Activated T-cell treated with anti-CD3 and anti-CD28 coated beads, Interleukin-2, amount 50 U/mL, for 24 hours (primary cell): ENCODE measurements at regions not wholly inside any gene's neighbourhood (a gene's known extent, or its start where the extent isn't known, plus 50 kb on each side); places are given as distances from the start of the nearest gene placed in this dataset.

Experiments
- DNase-seq: peaks from one replicate; pipeline ENCODE4 v3.0.0-alpha.2; 2020
- H3K27ac Mint-ChIP-seq: 2 replicates; pipeline ENCODE4 v1.8.0; 2020; ENCODE audit warnings: mild to moderate bottlenecking, mixed read lengths
- H3K27me3 Mint-ChIP-seq: 2 replicates; pipeline ENCODE4 v1.8.0; 2020; ENCODE audit warnings: mixed read lengths
- H3K36me3 Mint-ChIP-seq: 2 replicates; pipeline ENCODE4 v1.8.0; 2020; ENCODE audit warnings: low read depth, mixed read lengths
- H3K4me1 Mint-ChIP-seq: 2 replicates; pipeline ENCODE4 v1.8.0; 2020; ENCODE audit warnings: low read depth, mixed read lengths
- H3K4me3 Mint-ChIP-seq: 2 replicates; pipeline ENCODE4 v1.8.0; 2020; ENCODE audit warnings: mild to moderate bottlenecking, moderate library complexity, mixed read lengths
- H3K9me3 Mint-ChIP-seq: 2 replicates; pipeline ENCODE4 v1.8.0; 2020; ENCODE audit warnings: mixed read lengths

GRCh38 chr2:215672406-215672805 is 236.5 kb upstream of the FN1 start:
- Mint-ChIP-seq H3K9me3 (no peaks in the 10 kb centered on the region), H3K27ac (no peak overlapping the region), H3K36me3 (no peaks in the 10 kb centered on the region), H3K4me1 (peaks cover 2% of the 10 kb centered on the region), H3K27me3 (peaks cover 3% of the 10 kb centered on the region), H3K4me3 (no peak overlapping the region)
- no peak for DNase-seq

GRCh38 chr2:215671691-215672090 is 235.8 kb upstream of the FN1 start:
- DNase-seq: no peak
- Mint-ChIP-seq H3K9me3 (no peaks in the 10 kb centered on the region), H3K4me3 (no peak overlapping the region), H3K36me3 (no peaks in the 10 kb centered on the region), H3K4me1 (no peaks in the 10 kb centered on the region), H3K27ac (no peak overlapping the region), H3K27me3 (peaks cover 6% of the 10 kb centered on the region)

DNA sequence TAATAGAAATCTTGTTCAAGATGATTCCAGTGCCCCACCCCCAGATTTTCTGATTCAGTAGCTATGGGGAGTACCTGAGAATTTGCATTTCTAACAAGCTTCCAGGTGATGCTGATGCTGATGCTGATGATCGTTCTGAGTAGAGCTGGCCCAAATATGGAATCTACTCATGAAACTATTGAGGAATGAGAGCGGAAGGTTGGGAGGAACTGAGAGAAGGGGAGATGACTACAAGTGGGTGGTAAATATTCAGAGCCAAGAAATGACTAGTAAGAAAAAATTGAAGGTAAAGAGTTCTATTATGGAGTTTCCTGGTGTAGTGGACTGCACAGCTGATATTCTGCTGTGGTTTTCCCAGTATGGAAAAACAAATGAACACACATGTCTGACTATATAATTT is 235.4 kb upstream of the FN1 start:
- Mint-ChIP-seq H3K27ac (no peak overlapping the region), H3K4me3 (no peak overlapping the region), H3K9me3 (no peaks in the 10 kb centered on the region), H3K4me1 (no peaks in the 10 kb centered on the region), H3K36me3 (no peaks in the 10 kb centered on the region), H3K27me3 (peaks cover 6% of the 10 kb centered on the region)
- no peak for DNase-seq

DNA sequence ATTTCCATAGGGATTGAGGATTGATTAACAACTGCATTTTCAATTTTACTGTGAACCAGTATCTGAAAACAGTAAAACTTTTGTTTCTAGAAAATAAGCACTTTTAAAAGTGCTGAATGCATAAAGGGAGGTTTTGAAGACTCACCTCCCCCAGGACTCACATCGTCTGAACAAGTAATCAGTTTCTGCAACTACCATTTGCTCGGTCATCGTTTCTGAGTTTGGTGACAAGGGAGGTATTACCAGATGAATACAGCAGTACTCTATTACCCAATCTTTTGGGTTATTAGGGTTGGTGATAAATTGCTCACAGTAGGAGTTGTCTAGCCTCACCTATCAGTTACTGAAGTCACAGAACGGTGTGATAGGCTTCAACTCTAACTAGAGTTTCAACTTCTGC is 234.5 kb upstream of the FN1 start:
- no peaks in the 10 kb centered on the region for H3K4me1 Mint-ChIP-seq
- H3K4me3 Mint-ChIP-seq: no peak overlapping the region
- peaks cover 6% of the 10 kb centered on the region for H3K27me3 Mint-ChIP-seq
- no peak for DNase-seq
- H3K27ac Mint-ChIP-seq: no peak overlapping the region
- no peaks in the 10 kb centered on the region for H3K36me3 Mint-ChIP-seq
- no peaks in the 10 kb centered on the region for H3K9me3 Mint-ChIP-seq

DNA sequence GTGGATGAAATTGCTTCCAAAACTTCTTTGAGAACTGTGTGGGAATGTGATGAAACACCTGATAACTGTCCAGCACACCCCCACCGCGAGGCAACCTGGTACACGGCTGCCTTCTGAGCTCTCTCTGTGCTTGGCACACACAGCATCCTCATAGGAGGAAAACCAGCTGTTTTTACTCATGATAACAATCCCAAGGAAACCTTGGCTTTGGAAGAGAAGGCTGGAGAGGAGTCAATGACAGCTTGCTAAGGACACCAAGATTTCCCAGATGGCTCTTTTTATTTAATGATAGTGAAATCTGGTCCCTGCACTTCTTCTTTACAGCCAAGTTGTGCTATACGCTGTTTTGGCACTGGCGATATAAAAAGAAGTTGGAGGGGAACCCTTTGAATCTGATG is 232.5 kb upstream of the FN1 start:
- H3K4me1 Mint-ChIP-seq: peaks cover 7% of the 10 kb centered on the region
- H3K4me3 Mint-ChIP-seq: no peak overlapping the region
- peaks cover 6% of the 10 kb centered on the region for H3K27me3 Mint-ChIP-seq
- H3K27ac Mint-ChIP-seq: no peak overlapping the region
- no peak for DNase-seq
- no peaks in the 10 kb centered on the region for H3K9me3 Mint-ChIP-seq
- H3K36me3 Mint-ChIP-seq: no peaks in the 10 kb centered on the region

DNA sequence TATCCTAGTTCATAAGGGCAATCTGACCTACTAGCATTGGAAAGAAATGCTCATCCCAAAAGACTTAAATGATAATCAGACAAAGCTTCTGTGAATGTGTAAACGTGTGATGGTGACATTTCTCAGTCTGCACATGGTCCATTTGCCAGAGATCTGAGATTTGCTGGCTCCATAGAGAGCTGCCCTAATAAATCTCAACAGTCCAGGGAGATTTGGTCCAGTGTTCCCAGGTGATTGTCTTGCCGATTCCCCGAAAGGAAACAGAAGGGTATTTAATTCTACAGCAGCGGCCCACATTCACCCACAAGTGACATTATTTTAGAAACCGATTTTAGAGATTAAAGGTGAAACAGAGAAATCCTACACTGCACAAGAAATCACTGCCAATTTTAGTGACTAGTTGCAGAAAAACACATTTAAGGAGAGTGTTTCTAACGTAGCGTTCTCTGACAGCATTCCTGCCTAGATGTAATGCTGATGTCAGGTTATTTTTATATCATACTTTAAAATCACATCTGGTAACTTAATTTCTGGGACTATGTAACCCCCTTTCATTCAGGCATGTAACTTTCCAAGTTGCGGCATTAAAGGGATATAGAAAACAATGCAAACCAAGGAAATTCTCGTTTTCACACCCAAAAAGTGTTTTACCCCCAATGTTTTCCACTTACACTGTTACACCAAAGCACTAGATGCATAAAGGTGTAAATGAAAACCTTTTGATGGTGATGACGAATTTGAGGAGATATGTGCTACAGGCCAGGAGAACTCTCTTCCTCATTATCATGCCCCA is 231.9 kb upstream of the FN1 start:
- Mint-ChIP-seq H3K27me3 (peaks cover 6% of the 10 kb centered on the region), H3K36me3 (no peaks in the 10 kb centered on the region), H3K9me3 (no peaks in the 10 kb centered on the region), H3K27ac (no peak overlapping the region), H3K4me1 (peaks cover 7% of the 10 kb centered on the region), H3K4me3 (no peak overlapping the region)
- DNase-seq: no peak

- Mint-ChIP-seq H3K4me1 (peaks cover 7% of the 10 kb centered on the region), H3K27me3 (peaks cover 9% of the 10 kb centered on the region), H3K36me3 (no peaks in the 10 kb centered on the region), H3K9me3 (no peaks in the 10 kb centered on the region), H3K27ac (no peak overlapping the region), H3K4me3 (no peak overlapping the region)
- DNase-seq: no peak
These were observed 229.1 kb upstream of the FN1 start for GRCh38 chr2:215664847-215665525.

DNA sequence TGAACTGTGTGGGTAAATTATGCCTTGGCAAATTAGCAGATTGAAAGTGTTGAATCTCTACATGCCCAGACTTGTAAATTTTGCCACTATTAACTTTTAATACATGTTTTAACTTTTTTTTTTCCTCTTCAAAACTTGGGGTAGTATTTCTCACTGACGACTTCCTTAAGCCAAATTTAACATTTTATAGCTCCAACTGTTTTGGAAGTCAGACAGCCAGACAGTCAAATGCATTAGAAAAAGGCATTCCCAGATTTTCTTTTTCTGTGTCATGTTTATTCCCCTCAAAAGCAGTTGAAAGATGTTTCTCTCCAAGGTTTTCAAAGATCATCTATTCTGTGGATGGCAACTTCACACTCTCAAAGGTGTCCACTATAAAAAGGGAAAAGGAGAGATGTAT is 226.8 kb upstream of the FN1 start:
- H3K4me1 Mint-ChIP-seq: peaks cover 7% of the 10 kb centered on the region
- H3K4me3 Mint-ChIP-seq: no peak overlapping the region

GRCh38 chr2:215660687-215661086 is 224.8 kb upstream of the FN1 start:
- Mint-ChIP-seq H3K4me1 (peaks cover 7% of the 10 kb centered on the region), H3K4me3 (no peak overlapping the region), H3K27ac (no peak overlapping the region), H3K27me3 (peaks cover 3% of the 10 kb centered on the region), H3K36me3 (no peaks in the 10 kb centered on the region), H3K9me3 (no peaks in the 10 kb centered on the region)
- no peak for DNase-seq

More for the DNA sequence above, 226.8 kb upstream of the FN1 start:
- no peaks in the 10 kb centered on the region for H3K36me3 Mint-ChIP-seq
- peaks cover 6% of the 10 kb centered on the region for H3K27me3 Mint-ChIP-seq
- H3K27ac Mint-ChIP-seq: no peak overlapping the region
- DNase-seq: no peak
- H3K9me3 Mint-ChIP-seq: no peaks in the 10 kb centered on the region

- H3K4me3 Mint-ChIP-seq: no peak overlapping the region
- H3K4me1 Mint-ChIP-seq: peaks cover 1% of the 10 kb centered on the region
- DNase-seq: no peak
- H3K27ac Mint-ChIP-seq: no peak overlapping the region
- peaks cover 3% of the 10 kb centered on the region for H3K27me3 Mint-ChIP-seq
- H3K9me3 Mint-ChIP-seq: no peaks in the 10 kb centered on the region
- no peaks in the 10 kb centered on the region for H3K36me3 Mint-ChIP-seq
These were observed 223.8 kb upstream of the FN1 start for GRCh38 chr2:215659650-215660049.

GRCh38 chr2:215658635-215659305 is 222.9 kb upstream of the FN1 start:
- no peaks in the 10 kb centered on the region for H3K9me3 Mint-ChIP-seq
- no peak overlapping the region for H3K4me3 Mint-ChIP-seq
- H3K4me1 Mint-ChIP-seq: no peaks in the 10 kb centered on the region
- H3K27me3 Mint-ChIP-seq: peaks cover 3% of the 10 kb centered on the region
- H3K36me3 Mint-ChIP-seq: no peaks in the 10 kb centered on the region
- no peak overlapping the region for H3K27ac Mint-ChIP-seq
- no peak for DNase-seq

GRCh38 chr2:215657844-215658243 is 222.0 kb upstream of the FN1 start:
- Mint-ChIP-seq H3K27me3 (peaks cover 3% of the 10 kb centered on the region), H3K4me3 (no peak overlapping the region), H3K9me3 (no peaks in the 10 kb centered on the region), H3K36me3 (no peaks in the 10 kb centered on the region), H3K27ac (no peak overlapping the region), H3K4me1 (no peaks in the 10 kb centered on the region)
- DNase-seq: no peak

- Mint-ChIP-seq H3K4me1 (no peaks in the 10 kb centered on the region), H3K27me3 (no peaks in the 10 kb centered on the region), H3K9me3 (no peaks in the 10 kb centered on the region), H3K4me3 (no peak overlapping the region), H3K27ac (no peak overlapping the region), H3K36me3 (no peaks in the 10 kb centered on the region)
- DNase-seq: no peak
These were observed 218.4 kb upstream of the FN1 start for GRCh38 chr2:215654148-215654819.

DNA sequence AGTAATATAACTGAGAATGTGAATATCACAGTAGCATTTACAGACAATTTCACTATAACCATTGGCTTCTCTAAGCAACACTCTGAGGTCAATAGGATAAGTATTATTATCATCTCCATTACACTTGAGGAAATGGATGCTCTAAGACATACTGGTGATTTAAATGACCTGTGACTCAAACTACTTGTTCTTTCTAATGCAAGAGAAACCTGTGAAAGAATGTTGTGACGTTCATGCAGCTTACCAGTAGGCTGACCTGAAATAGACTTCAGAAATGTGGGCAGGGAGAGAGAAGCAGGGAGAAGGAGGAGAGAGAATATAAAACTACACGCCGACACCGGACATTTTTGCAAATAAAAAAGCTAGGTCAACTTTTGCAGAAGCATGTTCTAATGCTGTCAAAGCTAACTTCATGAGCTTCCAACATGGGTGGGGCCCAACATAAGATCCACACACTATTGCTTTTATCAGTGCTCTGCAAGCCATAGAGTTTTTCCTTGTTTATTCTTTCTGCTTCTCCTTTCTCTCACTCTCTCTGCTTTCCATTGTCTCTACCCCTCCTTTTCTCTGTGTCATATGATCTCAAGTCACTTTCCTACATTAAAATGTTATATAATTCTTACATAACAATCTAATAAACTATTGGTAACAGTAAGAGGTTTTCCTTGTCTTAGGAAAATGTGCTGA is 217.6 kb upstream of the FN1 start:
- DNase-seq: no peak
- H3K27ac Mint-ChIP-seq: no peak overlapping the region
- no peaks in the 10 kb centered on the region for H3K36me3 Mint-ChIP-seq

More for the DNA sequence above, 217.6 kb upstream of the FN1 start:
- no peaks in the 10 kb centered on the region for H3K4me1 Mint-ChIP-seq
- no peaks in the 10 kb centered on the region for H3K9me3 Mint-ChIP-seq
- no peaks in the 10 kb centered on the region for H3K27me3 Mint-ChIP-seq
- H3K4me3 Mint-ChIP-seq: no peak overlapping the region
